HepG2 (cell line): ENCODE measurements at regions not wholly inside any gene's neighbourhood (a gene's known extent, or its start where the extent isn't known, plus 50 kb on each side); places are given as distances from the start of the nearest gene placed in this dataset.
A peak's percentile ranks its signal among the peaks of the same experiment; 100 is the strongest.

Experiments used
- HMGXB3 ChIP-seq: sonication (generic); formaldehyde crosslinking; IDR thresholded peaks from 2 replicates; pipeline ENCODE4 v1.4.0; 2020; ENCODE audit warnings: missing genetic modification reagents, borderline replicate concordance
- KIAA2018 ChIP-seq: sonication (generic); formaldehyde crosslinking; IDR thresholded peaks from 2 replicates; pipeline ENCODE4 v1.5.0; 2020; ENCODE audit warnings: mild to moderate bottlenecking, missing genetic modification reagents, borderline replicate concordance
- POLR2A ChIP-seq, 2 experiments: IDR thresholded peaks; 2 replicates each; pipeline ENCODE4 v1.6.1; 2011; ENCODE audit warnings: low read depth in 2 of 2, low read length in 2 of 2, mild to moderate bottlenecking in 1 of 2, moderate library complexity in 1 of 2; ENCODE audit not compliant: insufficient read depth in 1 of 2
- SRY ChIP-seq: sonication (generic); formaldehyde crosslinking; IDR thresholded peaks from 2 replicates; pipeline ENCODE4 v1.8.0; 2022; ENCODE audit warnings: mild to moderate bottlenecking, missing genetic modification reagents
- STAG1 ChIP-seq: sonication (generic); formaldehyde crosslinking; IDR thresholded peaks from 2 replicates; pipeline ENCODE4 v1.4.0; 2020; ENCODE audit warnings: missing genetic modification reagents
- U2AF1 ChIP-seq: fragments of 200-400 bp; formaldehyde crosslinking; optimal IDR thresholded peaks from 2 replicates; pipeline ENCODE3; 2017; ENCODE audit warnings: mild to moderate bottlenecking, low read depth, low read length
- ZMYM4 ChIP-seq: sonication (generic); formaldehyde crosslinking; IDR thresholded peaks from 2 replicates; pipeline ENCODE4 v1.8.1; 2023; ENCODE audit warnings: mild to moderate bottlenecking, missing genetic modification reagents
- ZNF17 ChIP-seq: sonication (generic); formaldehyde crosslinking; IDR thresholded peaks from 2 replicates; pipeline ENCODE4 v1.5.0; 2020; ENCODE audit warnings: mild to moderate bottlenecking, missing genetic modification reagents
- ZNF333 ChIP-seq: sonication (generic); formaldehyde crosslinking; IDR thresholded peaks from 2 replicates; pipeline ENCODE4 v1.4.0; 2020; ENCODE audit warnings: mild to moderate bottlenecking, missing genetic modification reagents, borderline replicate concordance
- ZNF598 ChIP-seq: sonication (generic); formaldehyde crosslinking; IDR thresholded peaks from 2 replicates; pipeline ENCODE4 v1.5.1; 2020; ENCODE audit warnings: mild to moderate bottlenecking, missing genetic modification reagents, borderline replicate concordance
- ZNF687 ChIP-seq: sonication (generic); formaldehyde crosslinking; IDR thresholded peaks from 2 replicates; pipeline ENCODE4 v1.5.1; 2020; ENCODE audit warnings: mild to moderate bottlenecking, missing genetic modification reagents, moderate library complexity

GRCh38 chr14:101628471-101628966 lies 67.2 kb downstream of the DIO3 start (continued):
- TF ChIP-seq KIAA2018 (no peak), ZNF333 (CRISPR knock-in tag) (no peak), ZNF17 (CRISPR knock-in tag) (no peak), ZNF598 (CRISPR knock-in tag) (0 out of 2 replicates have a peak, but pooled peaks have one; percentile 47), ZMYM4 (CRISPR knock-in tag) (no peak), STAG1 (CRISPR knock-in tag) (peak; percentile 98), ZNF687 (CRISPR knock-in tag) (peak; percentile 63), POLR2A (IDR thresholded peaks at IDR 0.05; ENCODE audit: insufficient read depth in 1 of 2, low read depth in 2 of 2, low read length in 2 of 2) (no peak), HMGXB3 (CRISPR knock-in tag) (no peak), U2AF1 (no peak), SRY (CRISPR knock-in tag) (no peak)
